ENCODE measurements at regions not wholly inside any gene's neighbourhood (a gene's known extent, or its start where the extent isn't known, plus 50 kb on each side); places are given as distances from the start of the nearest gene placed in this dataset.

DNA sequence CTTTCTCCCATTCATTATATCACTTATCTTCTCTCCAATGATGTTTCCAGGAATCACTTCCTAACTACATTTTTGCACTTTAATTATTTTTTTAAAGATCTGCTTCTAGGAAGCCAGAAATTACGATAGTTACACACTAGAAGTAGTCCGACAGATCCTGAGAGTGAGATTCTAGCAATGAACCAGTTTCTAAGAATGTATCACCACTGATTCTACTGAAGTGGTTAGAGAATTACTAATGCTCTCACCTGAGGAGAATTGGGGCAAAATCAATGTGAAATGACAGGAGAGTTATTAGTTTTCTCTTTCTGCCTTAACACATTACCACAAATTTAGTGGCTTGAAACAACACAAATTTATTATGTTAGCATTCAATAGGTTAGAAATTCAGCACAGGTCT lies 241.2 kb downstream of the CASP12 start:
- no peak overlapping the region for H3K4me3 ChIP-seq (ENCODE audit: low read depth, low read length)
- no peaks in the 10 kb centered on the region for H3K79me2 ChIP-seq (ENCODE audit: control insufficient read depth, insufficient read depth, low read length, unreplicated experiment)
- H3K27ac ChIP-seq (ENCODE audit: low read depth, low read length): no peak overlapping the region
- H3K36me3 ChIP-seq (ENCODE audit: insufficient read depth, low read length): no peaks in the 10 kb centered on the region
- no peaks in the 10 kb centered on the region for H3K4me1 ChIP-seq (ENCODE audit: control insufficient read depth, insufficient read depth, low read length, unreplicated experiment)
- H2AFZ ChIP-seq (ENCODE audit: low read length, unreplicated experiment): no peak overlapping the region
- no peaks in the 10 kb centered on the region for H3K27me3 ChIP-seq (ENCODE audit: insufficient read depth, low read length)

GRCh38 chr11:104655066-104655465 lies 243.2 kb downstream of the CASP12 start:
- H3K4me3 ChIP-seq (ENCODE audit: low read depth, low read length): no peak overlapping the region
- H3K27ac ChIP-seq (ENCODE audit: low read depth, low read length): no peak overlapping the region
- H3K79me2 ChIP-seq (ENCODE audit: control insufficient read depth, insufficient read depth, low read length, unreplicated experiment): no peaks in the 10 kb centered on the region
- H2AFZ ChIP-seq (ENCODE audit: low read length, unreplicated experiment): no peak overlapping the region
- H3K27me3 ChIP-seq (ENCODE audit: insufficient read depth, low read length): no peaks in the 10 kb centered on the region
- no peaks in the 10 kb centered on the region for H3K36me3 ChIP-seq (ENCODE audit: insufficient read depth, low read length)
- no peaks in the 10 kb centered on the region for H3K4me1 ChIP-seq (ENCODE audit: control insufficient read depth, insufficient read depth, low read length, unreplicated experiment)

- H3K4me3 ChIP-seq (ENCODE audit: low read depth, low read length): no peak overlapping the region
- no peaks in the 10 kb centered on the region for H3K4me1 ChIP-seq (ENCODE audit: control insufficient read depth, insufficient read depth, low read length, unreplicated experiment)
- H3K36me3 ChIP-seq (ENCODE audit: insufficient read depth, low read length): no peaks in the 10 kb centered on the region
- H3K79me2 ChIP-seq (ENCODE audit: control insufficient read depth, insufficient read depth, low read length, unreplicated experiment): no peaks in the 10 kb centered on the region
- H2AFZ ChIP-seq (ENCODE audit: low read length, unreplicated experiment): no peak overlapping the region
- no peak overlapping the region for H3K27ac ChIP-seq (ENCODE audit: low read depth, low read length)
- no peaks in the 10 kb centered on the region for H3K27me3 ChIP-seq (ENCODE audit: insufficient read depth, low read length)
Measured at GRCh38 chr11:104654181-104654813, 244.0 kb downstream of the CASP12 start.

GRCh38 chr11:104653407-104653806 lies 244.9 kb downstream of the CASP12 start:
- Histone ChIP-seq H2AFZ (ENCODE audit: low read length, unreplicated experiment) (no peak overlapping the region), H3K4me3 (ENCODE audit: low read depth, low read length) (no peak overlapping the region), H3K36me3 (ENCODE audit: insufficient read depth, low read length) (no peaks in the 10 kb centered on the region), H3K4me1 (ENCODE audit: control insufficient read depth, insufficient read depth, low read length, unreplicated experiment) (no peaks in the 10 kb centered on the region), H3K79me2 (ENCODE audit: control insufficient read depth, insufficient read depth, low read length, unreplicated experiment) (no peaks in the 10 kb centered on the region), H3K27ac (ENCODE audit: low read depth, low read length) (no peak overlapping the region), H3K27me3 (ENCODE audit: insufficient read depth, low read length) (no peaks in the 10 kb centered on the region)

DNA sequence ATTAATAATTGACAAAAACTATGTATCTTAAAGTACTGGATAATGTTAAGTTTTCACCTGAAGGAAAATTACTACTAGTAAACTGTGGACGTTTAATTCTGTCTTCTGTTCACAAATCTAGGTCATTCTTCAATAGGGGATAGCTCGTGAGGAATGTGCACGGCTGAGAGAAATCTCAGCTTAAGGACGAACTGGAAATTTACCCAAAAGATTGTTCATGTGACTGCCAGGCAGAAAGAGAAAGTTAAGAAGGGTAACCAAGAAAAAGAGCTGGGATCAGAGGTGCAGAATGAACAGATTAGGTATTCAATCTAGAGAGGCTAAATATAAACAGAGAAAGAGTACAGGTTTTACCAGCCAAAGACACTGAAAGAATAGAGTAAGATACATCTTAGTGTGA lies 245.3 kb downstream of the CASP12 start:
- Histone ChIP-seq H3K4me3 (ENCODE audit: low read depth, low read length) (no peak overlapping the region), H3K79me2 (ENCODE audit: control insufficient read depth, insufficient read depth, low read length, unreplicated experiment) (no peaks in the 10 kb centered on the region), H3K27me3 (ENCODE audit: insufficient read depth, low read length) (no peaks in the 10 kb centered on the region), H3K36me3 (ENCODE audit: insufficient read depth, low read length) (no peaks in the 10 kb centered on the region), H2AFZ (ENCODE audit: low read length, unreplicated experiment) (no peak overlapping the region), H3K4me1 (ENCODE audit: control insufficient read depth, insufficient read depth, low read length, unreplicated experiment) (no peaks in the 10 kb centered on the region), H3K27ac (ENCODE audit: low read depth, low read length) (no peak overlapping the region)

- H3K36me3 ChIP-seq (ENCODE audit: insufficient read depth, low read length): no peaks in the 10 kb centered on the region
- H3K27ac ChIP-seq (ENCODE audit: low read depth, low read length): no peak overlapping the region
- H3K4me1 ChIP-seq (ENCODE audit: control insufficient read depth, insufficient read depth, low read length, unreplicated experiment): no peaks in the 10 kb centered on the region
- no peak overlapping the region for H3K4me3 ChIP-seq (ENCODE audit: low read depth, low read length)
- H3K27me3 ChIP-seq (ENCODE audit: insufficient read depth, low read length): no peaks in the 10 kb centered on the region
- H2AFZ ChIP-seq (ENCODE audit: low read length, unreplicated experiment): no peak overlapping the region
- H3K79me2 ChIP-seq (ENCODE audit: control insufficient read depth, insufficient read depth, low read length, unreplicated experiment): no peaks in the 10 kb centered on the region
Measured at GRCh38 chr11:104650234-104650633, 248.0 kb downstream of the CASP12 start.

- H3K27me3 ChIP-seq (ENCODE audit: insufficient read depth, low read length): no peaks in the 10 kb centered on the region
- H3K27ac ChIP-seq (ENCODE audit: low read depth, low read length): no peak overlapping the region
- no peak overlapping the region for H3K4me3 ChIP-seq (ENCODE audit: low read depth, low read length)
- no peaks in the 10 kb centered on the region for H3K36me3 ChIP-seq (ENCODE audit: insufficient read depth, low read length)
- H3K79me2 ChIP-seq (ENCODE audit: control insufficient read depth, insufficient read depth, low read length, unreplicated experiment): no peaks in the 10 kb centered on the region
- no peak overlapping the region for H2AFZ ChIP-seq (ENCODE audit: low read length, unreplicated experiment)
- no peaks in the 10 kb centered on the region for H3K4me1 ChIP-seq (ENCODE audit: control insufficient read depth, insufficient read depth, low read length, unreplicated experiment)
Measured at GRCh38 chr11:104649002-104649401, 249.3 kb downstream of the CASP12 start.

DNA sequence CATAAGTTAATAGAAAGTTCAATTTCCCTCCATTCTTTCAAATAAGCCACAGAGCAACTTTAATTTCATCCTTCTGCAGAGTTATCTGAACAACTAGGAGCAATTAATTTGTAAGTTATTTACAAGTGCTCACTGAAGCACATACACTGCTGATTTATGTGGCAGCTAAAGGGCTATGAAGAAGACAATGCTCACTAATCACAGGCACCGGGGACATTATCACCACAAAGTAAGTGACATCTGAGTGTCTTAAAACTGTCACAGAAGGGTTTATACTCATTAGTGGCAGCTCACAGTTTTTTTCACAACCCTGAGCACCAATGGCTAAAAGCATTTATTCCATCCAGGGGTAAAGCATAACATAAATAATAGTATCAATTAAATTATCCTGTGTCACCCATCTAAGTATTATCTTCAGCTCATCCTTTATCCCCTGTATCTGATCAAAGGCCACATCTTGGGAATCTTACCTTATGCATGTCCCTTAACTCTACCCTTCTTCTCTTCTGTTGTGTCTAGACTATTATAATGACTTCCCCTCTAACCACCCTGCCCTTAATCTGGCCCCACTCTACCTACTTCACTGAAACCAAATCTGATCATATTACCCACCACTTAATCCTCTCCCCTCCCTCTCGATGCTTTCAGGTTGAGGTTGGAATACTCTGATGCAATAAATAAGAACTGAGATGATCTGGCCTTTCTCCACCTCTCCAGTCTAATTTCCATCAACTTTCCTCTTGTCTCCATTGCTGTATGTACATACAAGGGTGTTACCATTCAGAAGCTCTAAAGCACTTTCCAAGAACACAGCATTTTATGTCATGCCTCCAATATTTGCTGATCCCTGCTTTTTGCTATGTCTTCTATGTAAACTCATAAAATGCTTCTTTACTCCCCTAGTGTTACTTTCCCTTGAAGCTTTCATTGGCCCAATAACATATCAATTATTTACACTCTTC lies 252.7 kb downstream of the CASP12 start:
- no peaks in the 10 kb centered on the region for H3K4me1 ChIP-seq (ENCODE audit: control insufficient read depth, insufficient read depth, low read length, unreplicated experiment)
- H3K27me3 ChIP-seq (ENCODE audit: insufficient read depth, low read length): no peaks in the 10 kb centered on the region
- H2AFZ ChIP-seq (ENCODE audit: low read length, unreplicated experiment): no peak overlapping the region
- no peak overlapping the region for H3K4me3 ChIP-seq (ENCODE audit: low read depth, low read length)
- H3K27ac ChIP-seq (ENCODE audit: low read depth, low read length): no peak overlapping the region
- H3K79me2 ChIP-seq (ENCODE audit: control insufficient read depth, insufficient read depth, low read length, unreplicated experiment): no peaks in the 10 kb centered on the region
- H3K36me3 ChIP-seq (ENCODE audit: insufficient read depth, low read length): no peaks in the 10 kb centered on the region

- Histone ChIP-seq H3K79me2 (ENCODE audit: control insufficient read depth, insufficient read depth, low read length, unreplicated experiment) (no peaks in the 10 kb centered on the region), H3K36me3 (ENCODE audit: insufficient read depth, low read length) (no peaks in the 10 kb centered on the region), H3K4me3 (ENCODE audit: low read depth, low read length) (no peak overlapping the region), H2AFZ (ENCODE audit: low read length, unreplicated experiment) (no peak overlapping the region), H3K27ac (ENCODE audit: low read depth, low read length) (no peak overlapping the region), H3K4me1 (ENCODE audit: control insufficient read depth, insufficient read depth, low read length, unreplicated experiment) (peaks cover 9% of the 10 kb centered on the region), H3K27me3 (ENCODE audit: insufficient read depth, low read length) (no peaks in the 10 kb centered on the region)
Measured at GRCh38 chr11:104637662-104638170, 260.5 kb downstream of the CASP12 start.

- Histone ChIP-seq H3K4me3 (ENCODE audit: low read depth, low read length) (no peak overlapping the region), H3K27me3 (ENCODE audit: insufficient read depth, low read length) (no peaks in the 10 kb centered on the region), H2AFZ (ENCODE audit: low read length, unreplicated experiment) (no peak overlapping the region), H3K36me3 (ENCODE audit: insufficient read depth, low read length) (no peaks in the 10 kb centered on the region), H3K27ac (ENCODE audit: low read depth, low read length) (no peak overlapping the region), H3K4me1 (ENCODE audit: control insufficient read depth, insufficient read depth, low read length, unreplicated experiment) (peaks cover 9% of the 10 kb centered on the region), H3K79me2 (ENCODE audit: control insufficient read depth, insufficient read depth, low read length, unreplicated experiment) (no peaks in the 10 kb centered on the region)
Measured at GRCh38 chr11:104633226-104633625, 265.0 kb downstream of the CASP12 start.

DNA sequence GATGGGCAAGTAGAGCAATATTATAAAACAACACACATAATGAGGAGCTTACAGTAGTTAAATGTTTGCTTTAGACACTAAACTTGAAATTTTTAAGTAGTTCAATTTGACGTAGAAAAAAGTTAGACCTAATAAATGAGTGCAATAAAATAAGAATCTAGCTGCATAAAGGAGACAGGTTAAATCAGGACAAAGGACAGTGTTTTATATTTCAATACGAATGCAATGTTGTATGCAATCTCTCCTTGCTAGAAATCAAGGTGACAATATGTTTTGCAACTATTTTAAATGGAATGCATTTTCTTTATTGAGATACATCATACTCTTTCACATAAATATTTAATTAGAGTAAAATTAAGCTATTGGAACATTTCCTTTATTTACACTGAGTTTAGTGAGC lies 267.9 kb downstream of the CASP12 start:
- H3K4me1 ChIP-seq (ENCODE audit: control insufficient read depth, insufficient read depth, low read length, unreplicated experiment): peaks cover 10% of the 10 kb centered on the region
- H3K79me2 ChIP-seq (ENCODE audit: control insufficient read depth, insufficient read depth, low read length, unreplicated experiment): no peaks in the 10 kb centered on the region
- no peak overlapping the region for H2AFZ ChIP-seq (ENCODE audit: low read length, unreplicated experiment)
- no peak overlapping the region for H3K27ac ChIP-seq (ENCODE audit: low read depth, low read length)
- no peaks in the 10 kb centered on the region for H3K36me3 ChIP-seq (ENCODE audit: insufficient read depth, low read length)
- no peak overlapping the region for H3K4me3 ChIP-seq (ENCODE audit: low read depth, low read length)
- H3K27me3 ChIP-seq (ENCODE audit: insufficient read depth, low read length): no peaks in the 10 kb centered on the region
